K562 (cell line): ENCODE measurements at regions not wholly inside any gene's neighbourhood (a gene's known extent, or its start where the extent isn't known, plus 50 kb on each side); places are given as distances from the start of the nearest gene placed in this dataset.

Experiments
- ATAC-seq: fragments of 200-7000 bp; cut with Tn5 transposase; 3 replicates; pipeline ENCODE4 v1.9.1; 2020; ENCODE audit warnings: moderate library complexity
- BruUV-seq: library from RNA; stranded (reverse); fragments of 400-500 nt; replicated peaks from 2 replicates; lab custom pipeline; 2021; lab: Mats Ljungman, UMichigan
- CTCF ChIA-PET: fragments of 300-600 bp; formaldehyde crosslinking; extraction: SDS; loops from one replicate; lab custom pipeline; 2021; ENCODE audit warnings: low intra/inter-chr PET ratio; lab: Yijun Ruan, JAX
- POLR2A ChIA-PET: fragments of 300-600, 350-650 bp; sonication (Branson Sonifier 250); formaldehyde crosslinking; extraction: SDS; loops from one replicate; lab custom pipeline; 2021; ENCODE audit warnings: antibody characterized with exemption, inconsistent platforms; lab: Yijun Ruan, JAX
- DNase-seq, 4 experiments: peaks; one replicate each; pipeline versions ENCODE4 v3.0.0 to v3.0.0-alpha.2; 2011 to 2018; ENCODE audit warnings: low spot score in 3 of 4, mixed read lengths in 3 of 4; ENCODE audit errors: extremely low read depth in 1 of 4
- FAIRE-seq: peaks from 2 replicates; lab custom pipeline; 2011; peaks lifted over from hg19 to GRCh38; lab: Jason Lieb, UNC
- H2AFZ ChIP-seq: 2 replicates; pipeline ENCODE4 v1.6.0; 2011; ENCODE audit warnings: low read depth, low read length, control low read depth, inconsistent platforms
- H3K27ac ChIP-seq: fragments of 200-600 bp; 3 replicates; pipeline ENCODE4 v1.8.0; 2011; ENCODE audit warnings: low read depth, mild to moderate bottlenecking, control low read depth, inconsistent platforms, low read length, moderate library complexity, mixed read lengths; ENCODE audit errors: extremely low read depth
- H3K27me3 ChIP-seq, 2 experiments: fragments of 300-600 bp in 1 of 2; 2 replicates in 1 of 2; 3 replicates in 1 of 2; pipeline versions ENCODE4 v1.6.0 to v1.8.0; 2011; ENCODE audit warnings: inconsistent platforms in 2 of 2, low read length in 2 of 2, mild to moderate bottlenecking in 1 of 2, mixed read lengths in 1 of 2, moderate library complexity in 1 of 2; ENCODE audit not compliant: control insufficient read depth in 2 of 2, insufficient read depth in 2 of 2
- H3K36me3 ChIP-seq: fragments of 300-600 bp; 3 replicates; pipeline ENCODE4 v1.8.0; 2011; ENCODE audit warnings: mild to moderate bottlenecking, low read length, inconsistent platforms; ENCODE audit not compliant: control insufficient read depth, insufficient read depth
- H3K4me1 ChIP-seq, 2 experiments: fragments of 200-600 bp in 1 of 2; replicated peaks in 1 of 2; 2 replicates in 1 of 2; 3 replicates in 1 of 2; pipeline versions ENCODE4 v1.5.1 to v1.8.0; 2011; ENCODE audit warnings: inconsistent platforms in 2 of 2, low read length in 2 of 2, mild to moderate bottlenecking in 1 of 2, mixed read lengths in 1 of 2, moderate library complexity in 1 of 2; ENCODE audit not compliant: control insufficient read depth in 2 of 2, insufficient read depth in 2 of 2
- H3K4me2 ChIP-seq: 2 replicates; pipeline ENCODE4 v1.6.1; 2011; ENCODE audit warnings: low read length, control low read depth, inconsistent platforms, mixed read lengths; ENCODE audit not compliant: insufficient read depth
- H3K4me3 ChIP-seq: fragments of 200-600 bp; sonication (generic), shearing (Covaris generic); 2 replicates; pipeline ENCODE4 v1.5.1; 2016; ENCODE audit warnings: control low read depth, inconsistent platforms
- H3K79me2 ChIP-seq: fragments of 200-600 bp; 3 replicates; pipeline ENCODE4 v1.8.0; 2011; ENCODE audit warnings: low read length, inconsistent platforms; ENCODE audit not compliant: control insufficient read depth, insufficient read depth
- H3K9ac ChIP-seq, 2 experiments: 2 replicates each; pipeline versions ENCODE4 v1.6.0 to v1.6.1; 2011; ENCODE audit warnings: low read depth in 2 of 2, low read length in 2 of 2, control low read depth in 1 of 2, inconsistent platforms in 1 of 2, mild to moderate bottlenecking in 1 of 2, mixed read lengths in 1 of 2; ENCODE audit not compliant: insufficient read depth in 1 of 2
- H3K9me1 ChIP-seq: one replicate; pipeline ENCODE4 v1.6.0; 2011; ENCODE audit warnings: inconsistent platforms, mild to moderate bottlenecking, low read length, moderate library complexity; ENCODE audit not compliant: control insufficient read depth, insufficient read depth
- H3K9me3 ChIP-seq: replicated peaks from 2 replicates; pipeline ENCODE4 v1.5.1; 2011; ENCODE audit warnings: low read depth, low read length, inconsistent platforms; ENCODE audit not compliant: control insufficient read depth, insufficient read depth
- H4K20me1 ChIP-seq: replicated peaks from 2 replicates; pipeline ENCODE4 v1.6.1; 2011; ENCODE audit warnings: low read length, inconsistent platforms, mixed read lengths; ENCODE audit not compliant: control insufficient read depth, insufficient read depth
- DNMT1 ChIP-seq: fragments of 450-650 bp; IDR thresholded peaks from 2 replicates; pipeline ENCODE4 v1.6.1; 2016; ENCODE audit warnings: antibody characterized with exemption, mild to moderate bottlenecking
- FOXJ2 ChIP-seq: fragments of 200-800 bp; sonication (Bioruptor generic); IDR thresholded peaks from 2 replicates; pipeline ENCODE4 v1.6.1; 2016; ENCODE audit warnings: missing genetic modification characterization, missing compliant biosample characterization
- MTA2 ChIP-seq: fragments of 450-650 bp; IDR thresholded peaks from 2 replicates; pipeline ENCODE4 v1.6.1; 2016; ENCODE audit warnings: low read depth
- MTF1 ChIP-seq: fragments of 250-450 bp; sonication (Bioruptor Pico); IDR thresholded peaks from 2 replicates; pipeline ENCODE4 v1.9.0; 2021; ENCODE audit warnings: moderate library complexity, mild to moderate bottlenecking, inconsistent platforms, borderline replicate concordance
- PPARD ChIP-seq: fragments of 250-450 bp; sonication (Bioruptor Pico); IDR thresholded peaks from 2 replicates; pipeline ENCODE4 v1.8.0; 2022; ENCODE audit warnings: inconsistent platforms, mild to moderate bottlenecking, moderate library complexity
- RAD21 ChIP-seq, 2 experiments: fragments of 250-450 bp in 1 of 2; fragments of 450-650 bp in 1 of 2; sonication (Bioruptor Pico) in 1 of 2; formaldehyde crosslinking in 1 of 2; IDR thresholded peaks in 1 of 2; conservative IDR thresholded peaks in 1 of 2; 2 replicates each; pipeline versions ENCODE4 v1.4.0 to v1.8.0; 2020 to 2022; ENCODE audit warnings: mild to moderate bottlenecking in 2 of 2, moderate library complexity in 1 of 2
- RBFOX2 ChIP-seq: fragments of 200-400 bp; formaldehyde crosslinking; IDR thresholded peaks from 2 replicates; pipeline ENCODE4 v1.6.1; 2017; ENCODE audit warnings: low read depth, mild to moderate bottlenecking, low read length, moderate library complexity
- RNF2 ChIP-seq: sonication (generic); IDR thresholded peaks from 2 replicates; pipeline ENCODE4 v1.6.1; 2016
- SIRT6 ChIP-seq: IDR thresholded peaks from one replicate; pipeline ENCODE4 v1.6.1; 2012; ENCODE audit warnings: low read depth, mild to moderate bottlenecking, control low read depth, inconsistent platforms, low read length, moderate library complexity
- TAF9B ChIP-seq: fragments of 450-650 bp; IDR thresholded peaks from 2 replicates; pipeline ENCODE4 v1.6.1; 2018; ENCODE audit warnings: mild to moderate bottlenecking; ENCODE audit not compliant: partially characterized antibody
- WHSC1 ChIP-seq: IDR thresholded peaks from one replicate; pipeline ENCODE4 v1.6.1; 2012; ENCODE audit warnings: low read length, control low read depth, inconsistent platforms
- ZBTB7A ChIP-seq: IDR thresholded peaks from 2 replicates; pipeline ENCODE4 v1.6.1; 2011; ENCODE audit warnings: low read depth, mild to moderate bottlenecking, low read length, moderate library complexity, borderline replicate concordance; ENCODE audit not compliant: control insufficient read depth
- ZNF217 ChIP-seq: sonication (generic); formaldehyde crosslinking; IDR thresholded peaks from 2 replicates; pipeline ENCODE4 v1.8.0; 2022; ENCODE audit warnings: mild to moderate bottlenecking, missing genetic modification reagents
- ZNF23 ChIP-seq: fragments of 250-450 bp; sonication (Bioruptor Pico); IDR thresholded peaks from 2 replicates; pipeline ENCODE4 v1.4.0; 2020; ENCODE audit warnings: mild to moderate bottlenecking
- ZNF239 ChIP-seq: fragments of 250-450 bp; sonication (Bioruptor Pico); IDR thresholded peaks from 2 replicates; pipeline ENCODE4 v1.4.0; 2020; ENCODE audit warnings: mild to moderate bottlenecking
- ZNF785 ChIP-seq: fragments of 250-450 bp; sonication (Bioruptor Pico); IDR thresholded peaks from 2 replicates; pipeline ENCODE4 v1.4.0; 2020; ENCODE audit warnings: mild to moderate bottlenecking
- in situ Hi-C: fragments of 300-500 bp; cut with MboI; formaldehyde crosslinking; loops from 4 replicates; pipeline ENCODE4 v1.15.0; 2018; ENCODE audit warnings: inconsistent platforms, mixed read lengths
- intact Hi-C: fragments of 100-400 bp; cut with micrococcal nuclease; formaldehyde crosslinking; loops from 2 replicates; pipeline ENCODE4 v1.14.2; 2022
- TF ChIP-seq, protein P1 (sequence below): fragments of 250-450 bp; sonication (Bioruptor Pico); IDR thresholded peaks from 2 replicates; pipeline ENCODE4 v1.5.0; 2020; ENCODE audit warnings: mild to moderate bottlenecking, borderline replicate concordance

DNA sequence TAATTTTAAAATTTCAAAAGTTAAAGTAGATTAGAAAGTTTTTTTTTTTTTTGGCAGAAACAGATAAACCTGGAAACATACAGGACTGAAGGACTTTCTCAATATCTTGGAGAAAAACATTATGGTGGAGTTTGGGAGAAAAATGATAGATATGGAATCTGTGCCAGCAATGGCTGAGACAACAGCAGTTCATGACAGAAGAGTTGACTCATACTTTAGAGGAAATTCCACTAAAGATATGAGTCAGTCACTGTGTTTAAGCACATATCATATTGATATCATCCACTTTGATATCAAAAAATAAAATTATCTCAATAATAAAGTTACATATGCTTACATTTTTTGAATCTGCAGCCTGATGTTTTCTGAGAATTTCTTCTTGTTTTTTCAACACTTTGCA lies 193.9 kb upstream of the OR4E1 start:
- BruUV-seq, result no TSS peak
- no peak for FAIRE-seq

DNA sequence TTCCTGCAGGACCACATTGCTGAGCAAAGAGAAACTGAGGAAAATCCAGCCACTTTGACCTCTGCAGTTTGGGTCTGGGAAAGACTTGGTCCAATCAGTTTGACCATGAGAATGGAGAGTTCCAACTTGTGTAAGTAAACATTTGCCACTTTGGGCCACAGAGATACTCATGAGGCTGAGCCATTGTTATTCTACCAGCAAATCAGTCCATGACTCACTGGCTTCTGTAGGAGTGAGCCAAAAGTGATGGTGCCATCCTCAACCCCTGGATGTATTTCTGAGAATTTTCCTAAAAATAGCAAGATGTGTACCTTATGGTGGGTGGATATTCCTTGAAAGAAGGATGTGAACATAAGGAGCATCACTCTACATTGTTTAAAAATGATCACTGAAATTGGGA lies 192.9 kb upstream of the OR4E1 start:
- H3K4me2 ChIP-seq, result no peak overlapping the region
- intact Hi-C loops, result no loop called here
- no peak overlapping the region for H3K4me3 ChIP-seq
- H3K79me2 ChIP-seq, result no peaks in the 10 kb centered on the region
- ChIA-PET POLR2A (no interaction called here), CTCF (no interaction called here)
- H3K27ac ChIP-seq, result no peak overlapping the region
- H3K36me3 ChIP-seq, result no peaks in the 10 kb centered on the region
- no peaks in the 10 kb centered on the region for H3K27me3 ChIP-seq
- ATAC-seq (no peak), DNase-seq (no peak), FAIRE-seq (no peak)
- no peaks in the 10 kb centered on the region; the same call in 1 of the 2 replicates for H4K20me1 ChIP-seq
- no peak overlapping the region for H3K9ac ChIP-seq
- in situ Hi-C loops, result no loop called here
- H2AFZ ChIP-seq, result no peak overlapping the region
- no peaks in the 10 kb centered on the region for H3K9me3 ChIP-seq
- no peaks in the 10 kb centered on the region for H3K9me1 ChIP-seq
- no peaks in the 10 kb centered on the region for H3K4me1 ChIP-seq
- BruUV-seq, result no TSS peak
- TF ChIP-seq RAD21 (CRISPR knock-in tag; conservative IDR thresholded peaks at IDR 0.05 in 1 of 2, IDR thresholded peaks at IDR 0.05 in 1 of 2), result no peak
- TF ChIP-seq ZNF23 (CRISPR knock-in tag), result no peak
- no peak for TF ChIP-seq MTA2
- TF ChIP-seq WHSC1, result no peak
- no peak for TF ChIP-seq ZBTB7A
- no peak for TF ChIP-seq ZNF239
- no peak for TF ChIP-seq RBFOX2
- TF ChIP-seq TAF9B, result no peak
- no peak for TF ChIP-seq DNMT1
- TF ChIP-seq PPARD (CRISPR knock-in tag), result no peak
- no peak for TF ChIP-seq RNF2
- TF ChIP-seq, protein P1, sequence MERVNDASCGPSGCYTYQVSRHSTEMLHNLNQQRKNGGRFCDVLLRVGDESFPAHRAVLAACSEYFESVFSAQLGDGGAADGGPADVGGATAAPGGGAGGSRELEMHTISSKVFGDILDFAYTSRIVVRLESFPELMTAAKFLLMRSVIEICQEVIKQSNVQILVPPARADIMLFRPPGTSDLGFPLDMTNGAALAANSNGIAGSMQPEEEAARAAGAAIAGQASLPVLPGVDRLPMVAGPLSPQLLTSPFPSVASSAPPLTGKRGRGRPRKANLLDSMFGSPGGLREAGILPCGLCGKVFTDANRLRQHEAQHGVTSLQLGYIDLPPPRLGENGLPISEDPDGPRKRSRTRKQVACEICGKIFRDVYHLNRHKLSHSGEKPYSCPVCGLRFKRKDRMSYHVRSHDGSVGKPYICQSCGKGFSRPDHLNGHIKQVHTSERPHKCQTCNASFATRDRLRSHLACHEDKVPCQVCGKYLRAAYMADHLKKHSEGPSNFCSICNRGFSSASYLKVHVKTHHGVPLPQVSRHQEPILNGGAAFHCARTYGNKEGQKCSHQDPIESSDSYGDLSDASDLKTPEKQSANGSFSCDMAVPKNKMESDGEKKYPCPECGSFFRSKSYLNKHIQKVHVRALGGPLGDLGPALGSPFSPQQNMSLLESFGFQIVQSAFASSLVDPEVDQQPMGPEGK, result no peak
- no peak for TF ChIP-seq ZNF785
- TF ChIP-seq SIRT6, result no peak
- no peak for TF ChIP-seq MTF1

More for the DNA sequence above, 193.9 kb upstream of the OR4E1 start:
- Histone ChIP-seq H3K9ac (no peak overlapping the region), H3K27me3 (no peaks in the 10 kb centered on the region), H3K4me1 (no peaks in the 10 kb centered on the region), H2AFZ (no peak overlapping the region), H3K4me3 (no peak overlapping the region), H3K36me3 (no peaks in the 10 kb centered on the region), H3K4me2 (no peak overlapping the region), H3K27ac (no peak overlapping the region), H4K20me1 (no peaks in the 10 kb centered on the region; the same call in 1 of the 2 replicates), H3K79me2 (no peaks in the 10 kb centered on the region), H3K9me3 (no peaks in the 10 kb centered on the region), H3K9me1 (no peaks in the 10 kb centered on the region)
- ChIA-PET POLR2A (no interaction called here), CTCF (no interaction called here)
- in situ Hi-C loops (no loop called here), intact Hi-C loops (no loop called here)
- no peak for ATAC-seq
- no peak for DNase-seq
- TF ChIP-seq FOXJ2 (no peak), ZNF217 (CRISPR knock-in tag) (no peak)
